Prostate gland (tissue), 2 donors: ENCODE measurements at regions not wholly inside any gene's neighbourhood (a gene's known extent, or its start where the extent isn't known, plus 50 kb on each side); places are given as distances from the start of the nearest gene placed in this dataset.

Source experiments
- POLR2A ChIP-seq: fragments of 450-650 bp; IDR thresholded peaks from one replicate; pipeline ENCODE4 v1.6.1; 2016; ENCODE audit warnings: antibody characterized with exemption, mild to moderate bottlenecking
- POLR2AphosphoS5 ChIP-seq: sonication (generic); formaldehyde crosslinking; IDR thresholded peaks from one replicate; pipeline ENCODE4 v1.6.1; 2017; ENCODE audit warnings: antibody characterized with exemption
- TF ChIP-seq, protein P1 (sequence below), 4 experiments: fragments of 200-600 bp in 2 of 4; fragments of 450-650 bp in 2 of 4; sonication (generic) in 2 of 4; IDR thresholded peaks; 1 replicate in 3 of 4; 2 replicates in 1 of 4; pipeline ENCODE4 v1.5.1; 2016 to 2019; ENCODE audit warnings: antibody characterized with exemption in 4 of 4, mild to moderate bottlenecking in 2 of 4, moderate library complexity in 2 of 4

GRCh38 chrY:7966916-7967315 is 1055.4 kb upstream of the AMELY start:
- no peak for TF ChIP-seq POLR2A
- TF ChIP-seq, protein P1, sequence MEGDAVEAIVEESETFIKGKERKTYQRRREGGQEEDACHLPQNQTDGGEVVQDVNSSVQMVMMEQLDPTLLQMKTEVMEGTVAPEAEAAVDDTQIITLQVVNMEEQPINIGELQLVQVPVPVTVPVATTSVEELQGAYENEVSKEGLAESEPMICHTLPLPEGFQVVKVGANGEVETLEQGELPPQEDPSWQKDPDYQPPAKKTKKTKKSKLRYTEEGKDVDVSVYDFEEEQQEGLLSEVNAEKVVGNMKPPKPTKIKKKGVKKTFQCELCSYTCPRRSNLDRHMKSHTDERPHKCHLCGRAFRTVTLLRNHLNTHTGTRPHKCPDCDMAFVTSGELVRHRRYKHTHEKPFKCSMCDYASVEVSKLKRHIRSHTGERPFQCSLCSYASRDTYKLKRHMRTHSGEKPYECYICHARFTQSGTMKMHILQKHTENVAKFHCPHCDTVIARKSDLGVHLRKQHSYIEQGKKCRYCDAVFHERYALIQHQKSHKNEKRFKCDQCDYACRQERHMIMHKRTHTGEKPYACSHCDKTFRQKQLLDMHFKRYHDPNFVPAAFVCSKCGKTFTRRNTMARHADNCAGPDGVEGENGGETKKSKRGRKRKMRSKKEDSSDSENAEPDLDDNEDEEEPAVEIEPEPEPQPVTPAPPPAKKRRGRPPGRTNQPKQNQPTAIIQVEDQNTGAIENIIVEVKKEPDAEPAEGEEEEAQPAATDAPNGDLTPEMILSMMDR (IDR thresholded peaks at IDR 0.05) = no peak
- no peak for TF ChIP-seq POLR2AphosphoS5
